ENCODE measurements at regions not wholly inside any gene's neighbourhood (a gene's known extent, or its start where the extent isn't known, plus 50 kb on each side); places are given as distances from the start of the nearest gene placed in this dataset.

DNA sequence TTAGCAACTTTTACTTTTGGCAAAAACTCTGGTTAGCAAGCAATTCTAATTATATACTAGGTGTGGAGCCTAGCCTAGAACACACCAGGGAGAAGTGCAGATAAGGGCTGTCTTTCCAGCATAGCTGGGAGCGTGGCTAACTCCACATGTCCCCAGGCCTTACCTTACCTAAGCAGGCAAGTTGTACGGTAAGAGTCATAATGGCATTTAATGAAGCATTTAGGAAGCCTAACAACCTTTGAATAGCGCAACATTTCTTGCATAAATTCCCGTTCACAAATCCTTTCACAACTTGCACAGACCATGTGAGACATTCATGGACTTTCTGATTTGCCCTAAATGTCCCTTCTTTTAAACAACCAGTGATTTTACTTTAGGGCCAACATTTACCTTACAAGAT, 917.4 kb upstream of the ACO1 start:
- TF ChIP-seq, protein P1, sequence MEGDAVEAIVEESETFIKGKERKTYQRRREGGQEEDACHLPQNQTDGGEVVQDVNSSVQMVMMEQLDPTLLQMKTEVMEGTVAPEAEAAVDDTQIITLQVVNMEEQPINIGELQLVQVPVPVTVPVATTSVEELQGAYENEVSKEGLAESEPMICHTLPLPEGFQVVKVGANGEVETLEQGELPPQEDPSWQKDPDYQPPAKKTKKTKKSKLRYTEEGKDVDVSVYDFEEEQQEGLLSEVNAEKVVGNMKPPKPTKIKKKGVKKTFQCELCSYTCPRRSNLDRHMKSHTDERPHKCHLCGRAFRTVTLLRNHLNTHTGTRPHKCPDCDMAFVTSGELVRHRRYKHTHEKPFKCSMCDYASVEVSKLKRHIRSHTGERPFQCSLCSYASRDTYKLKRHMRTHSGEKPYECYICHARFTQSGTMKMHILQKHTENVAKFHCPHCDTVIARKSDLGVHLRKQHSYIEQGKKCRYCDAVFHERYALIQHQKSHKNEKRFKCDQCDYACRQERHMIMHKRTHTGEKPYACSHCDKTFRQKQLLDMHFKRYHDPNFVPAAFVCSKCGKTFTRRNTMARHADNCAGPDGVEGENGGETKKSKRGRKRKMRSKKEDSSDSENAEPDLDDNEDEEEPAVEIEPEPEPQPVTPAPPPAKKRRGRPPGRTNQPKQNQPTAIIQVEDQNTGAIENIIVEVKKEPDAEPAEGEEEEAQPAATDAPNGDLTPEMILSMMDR (conservative IDR thresholded peaks at IDR 0.05; ENCODE audit: low read length): no peak
- TF ChIP-seq EZH2phosphoT487 (IDR thresholded peaks at IDR 0.05; ENCODE audit: borderline replicate concordance): no peak

All from Loucy (cell line).